Keratinocyte (primary cell): ENCODE measurements at regions not wholly inside any gene's neighbourhood (a gene's known extent, or its start where the extent isn't known, plus 50 kb on each side); places are given as distances from the start of the nearest gene placed in this dataset.

Experiments
- DNase-seq: peaks from one replicate; pipeline ENCODE4 v3.0.0-alpha.2; 2011; ENCODE audit warnings: low read depth, missing footprints, low spot score
- FAIRE-seq: peaks from 2 replicates; lab custom pipeline; 2011; peaks lifted over from hg19 to GRCh38; lab: Jason Lieb, UNC
- H2AFZ ChIP-seq: 2 replicates; pipeline ENCODE4 v1.6.0; 2012; ENCODE audit warnings: low read length, control low read depth, inconsistent platforms; ENCODE audit not compliant: control insufficient read depth
- H3K27ac ChIP-seq: 2 replicates; pipeline ENCODE4 v1.5.1; 2011; ENCODE audit warnings: low read length; ENCODE audit not compliant: control insufficient read depth, insufficient read depth
- H3K27me3 ChIP-seq: 3 replicates; pipeline ENCODE4 v1.6.0; 2011; ENCODE audit warnings: low read length; ENCODE audit not compliant: control insufficient read depth, insufficient read depth; ENCODE audit errors: extremely low read depth
- H3K36me3 ChIP-seq, 2 experiments: 2 replicates in 1 of 2; 3 replicates in 1 of 2; pipeline ENCODE4 v1.5.1; 2011; ENCODE audit warnings: low read length in 2 of 2, mild to moderate bottlenecking in 1 of 2; ENCODE audit not compliant: control insufficient read depth in 2 of 2, insufficient read depth in 2 of 2; ENCODE audit errors: extremely low read depth in 1 of 2
- H3K4me1 ChIP-seq: 3 replicates; pipeline ENCODE4 v1.5.1; 2011; ENCODE audit warnings: low read length; ENCODE audit not compliant: control insufficient read depth, insufficient read depth; ENCODE audit errors: extremely low read depth
- H3K4me2 ChIP-seq: 3 replicates; pipeline ENCODE4 v1.6.0; 2011; ENCODE audit warnings: low read depth, low read length; ENCODE audit not compliant: control insufficient read depth, insufficient read depth; ENCODE audit errors: extremely low read depth
- H3K4me3 ChIP-seq, 3 experiments: fragments of 200-600 bp in 1 of 3; sonication (generic) in 1 of 3; 2 replicates in 2 of 3; 3 replicates in 1 of 3; pipeline ENCODE4 v1.5.1; 2011 to 2016; ENCODE audit warnings: low read length in 3 of 3, mild to moderate bottlenecking in 3 of 3, control low read depth in 2 of 3, inconsistent platforms in 1 of 3, low read depth in 1 of 3, mixed read lengths in 1 of 3, mixed run types in 1 of 3, moderate library complexity in 1 of 3; ENCODE audit not compliant: control insufficient read depth in 2 of 3, insufficient read depth in 2 of 3; ENCODE audit errors: extremely low read depth in 1 of 3
- H3K79me2 ChIP-seq: 2 replicates; pipeline ENCODE4 v1.6.0; 2012; ENCODE audit warnings: low read length; ENCODE audit not compliant: control insufficient read depth, insufficient read depth
- H3K9ac ChIP-seq: 3 replicates; pipeline ENCODE4 v1.6.0; 2011; ENCODE audit warnings: low read length; ENCODE audit not compliant: control insufficient read depth, insufficient read depth; ENCODE audit errors: extremely low read depth
- H3K9me1 ChIP-seq: 3 replicates; pipeline ENCODE4 v1.6.0; 2011; ENCODE audit warnings: low read length; ENCODE audit not compliant: control insufficient read depth, insufficient read depth; ENCODE audit errors: extremely low read depth
- H3K9me3 ChIP-seq: 2 replicates; pipeline ENCODE4 v1.5.1; 2012; ENCODE audit warnings: low read depth, low read length; ENCODE audit not compliant: control insufficient read depth
- H4K20me1 ChIP-seq: 3 replicates; pipeline ENCODE4 v1.6.0; 2011; ENCODE audit warnings: low read length; ENCODE audit not compliant: control insufficient read depth, insufficient read depth; ENCODE audit errors: extremely low read depth
- EZH2 ChIP-seq: IDR thresholded peaks from one replicate; pipeline ENCODE4 v1.6.1; 2012; ENCODE audit warnings: inconsistent platforms, mild to moderate bottlenecking, low read length, moderate library complexity
- dilution Hi-C: fragments of 300-500 bp; cut with MboI; formaldehyde crosslinking; loops from one replicate; pipeline ENCODE4 v1.7.0; 2020; ENCODE audit warnings: low sequenced_read_pairs; ENCODE audit not compliant: extremely low pct_ligation_motif_present
- TF ChIP-seq, protein P1 (sequence below), 3 experiments: IDR thresholded peaks in 1 of 3; conservative IDR thresholded peaks in 1 of 3; optimal IDR thresholded peaks in 1 of 3; 2 replicates in 2 of 3; 3 replicates in 1 of 3; pipeline versions ENCODE3 to v1.5.1; 2011; ENCODE audit warnings: low read length in 3 of 3, mild to moderate bottlenecking in 3 of 3, moderate library complexity in 2 of 3, control low read depth in 1 of 3, inconsistent platforms in 1 of 3; ENCODE audit not compliant: insufficient read depth in 2 of 3; ENCODE audit errors: extremely low read depth in 1 of 3

DNA sequence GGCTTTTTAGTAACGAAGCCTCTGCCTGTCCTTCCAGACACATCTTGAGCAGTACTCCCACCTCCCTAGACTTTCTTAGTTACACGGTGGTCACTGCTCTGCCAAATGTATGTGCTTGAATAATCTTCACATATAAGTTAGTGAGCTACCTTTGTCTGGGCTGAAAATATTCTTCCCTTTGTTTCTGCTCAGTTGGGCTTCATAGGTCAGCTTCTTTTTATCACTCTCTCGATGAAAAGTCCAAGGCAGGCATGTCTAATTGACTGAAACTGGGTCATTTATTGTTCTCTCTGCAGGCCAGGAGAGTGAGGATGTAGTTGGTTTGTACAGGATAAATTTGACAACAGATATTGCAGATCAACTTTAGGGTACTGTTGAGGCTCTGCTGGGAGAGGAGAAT is 636.7 kb upstream of the IGFBP3 start:
- Histone ChIP-seq H3K27ac (no peak overlapping the region), H3K4me1 (peaks cover 8% of the 10 kb centered on the region), H3K79me2 (no peaks in the 10 kb centered on the region), H3K9me1 (no peaks in the 10 kb centered on the region), H3K4me3 (no peak overlapping the region), H2AFZ (peak overlapping the region; percentile 60), H4K20me1 (no peaks in the 10 kb centered on the region), H3K27me3 (no peaks in the 10 kb centered on the region), H3K36me3 (no peaks in the 10 kb centered on the region), H3K9me3 (no peaks in the 10 kb centered on the region), H3K4me2 (no peak overlapping the region), H3K9ac (no peak overlapping the region)
- dilution Hi-C loops: no loop called here
- TF ChIP-seq, protein P1, sequence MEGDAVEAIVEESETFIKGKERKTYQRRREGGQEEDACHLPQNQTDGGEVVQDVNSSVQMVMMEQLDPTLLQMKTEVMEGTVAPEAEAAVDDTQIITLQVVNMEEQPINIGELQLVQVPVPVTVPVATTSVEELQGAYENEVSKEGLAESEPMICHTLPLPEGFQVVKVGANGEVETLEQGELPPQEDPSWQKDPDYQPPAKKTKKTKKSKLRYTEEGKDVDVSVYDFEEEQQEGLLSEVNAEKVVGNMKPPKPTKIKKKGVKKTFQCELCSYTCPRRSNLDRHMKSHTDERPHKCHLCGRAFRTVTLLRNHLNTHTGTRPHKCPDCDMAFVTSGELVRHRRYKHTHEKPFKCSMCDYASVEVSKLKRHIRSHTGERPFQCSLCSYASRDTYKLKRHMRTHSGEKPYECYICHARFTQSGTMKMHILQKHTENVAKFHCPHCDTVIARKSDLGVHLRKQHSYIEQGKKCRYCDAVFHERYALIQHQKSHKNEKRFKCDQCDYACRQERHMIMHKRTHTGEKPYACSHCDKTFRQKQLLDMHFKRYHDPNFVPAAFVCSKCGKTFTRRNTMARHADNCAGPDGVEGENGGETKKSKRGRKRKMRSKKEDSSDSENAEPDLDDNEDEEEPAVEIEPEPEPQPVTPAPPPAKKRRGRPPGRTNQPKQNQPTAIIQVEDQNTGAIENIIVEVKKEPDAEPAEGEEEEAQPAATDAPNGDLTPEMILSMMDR (optimal IDR thresholded peaks at IDR 0.05 in 1 of 3, IDR thresholded peaks at IDR 0.05 in 1 of 3, conservative IDR thresholded peaks at IDR 0.05 in 1 of 3; ENCODE audit: extremely low read depth in 1 of 3, insufficient read depth in 2 of 3, low read length in 3 of 3): no peak
- no peak for TF ChIP-seq EZH2
- DNase-seq: no peak
- no peak for FAIRE-seq

DNA sequence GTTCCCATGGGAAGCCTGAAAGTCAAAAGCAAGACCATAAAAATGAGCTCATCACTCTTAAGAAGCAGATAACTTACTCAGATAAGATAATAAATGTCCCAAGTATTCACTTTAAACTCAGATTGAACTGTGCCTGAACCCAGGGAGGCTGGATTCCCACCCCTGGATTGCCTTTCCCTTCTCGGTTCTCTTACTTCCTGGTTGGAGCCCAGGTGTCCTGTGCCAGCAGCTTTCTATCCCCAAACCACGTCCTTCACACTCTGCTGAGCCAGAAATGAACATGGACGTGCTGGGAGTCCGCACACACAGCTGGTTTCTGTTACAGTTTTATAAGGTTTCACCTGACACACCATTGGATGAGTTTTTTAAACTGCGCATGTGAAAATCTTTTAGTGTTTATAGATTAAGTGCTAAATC is 636.2 kb upstream of the IGFBP3 start:
- no peak overlapping the region for H3K4me3 ChIP-seq
- H3K79me2 ChIP-seq: no peaks in the 10 kb centered on the region
- H3K9me1 ChIP-seq: no peaks in the 10 kb centered on the region
- no peaks in the 10 kb centered on the region for H3K9me3 ChIP-seq
- peak overlapping the region; percentile 60 for H2AFZ ChIP-seq
- FAIRE-seq (peak; percentile 68), DNase-seq (no peak)
- H4K20me1 ChIP-seq: no peaks in the 10 kb centered on the region
- H3K36me3 ChIP-seq: no peaks in the 10 kb centered on the region
- H3K4me1 ChIP-seq: peaks cover 8% of the 10 kb centered on the region
- TF ChIP-seq EZH2: no peak
- TF ChIP-seq, protein P1 (optimal IDR thresholded peaks at IDR 0.05 in 1 of 3, IDR thresholded peaks at IDR 0.05 in 1 of 3, conservative IDR thresholded peaks at IDR 0.05 in 1 of 3; ENCODE audit: extremely low read depth in 1 of 3, insufficient read depth in 2 of 3, low read length in 3 of 3): no peak
- H3K4me2 ChIP-seq: peak overlapping the region; percentile 2
- dilution Hi-C loops: no loop called here
- no peak overlapping the region for H3K9ac ChIP-seq
- H3K27ac ChIP-seq: no peak overlapping the region
- no peaks in the 10 kb centered on the region for H3K27me3 ChIP-seq
